ENCODE measurements at regions not wholly inside any gene's neighbourhood (a gene's known extent, or its start where the extent isn't known, plus 50 kb on each side); places are given as distances from the start of the nearest gene placed in this dataset.

- Histone ChIP-seq H3K36me3 (ENCODE audit: control insufficient read depth, insufficient read depth, low read length) (no peaks in the 10 kb centered on the region), H3K27me3 (replicated peaks; ENCODE audit: control insufficient read depth, insufficient read depth, low read length) (no peaks in the 10 kb centered on the region), H3K4me3 (replicated peaks; ENCODE audit: low read depth, low read length) (no peak overlapping the region)
- no peak for DNase-seq (ENCODE audit: extremely low read depth, insufficient read length)
- TF ChIP-seq CTCF (IDR thresholded peaks at IDR 0.05; ENCODE audit: insufficient read depth, low read length, poor library complexity, severe bottlenecking), result no peak
Measured at GRCh38 chr22:49694462-49695260, 133.0 kb downstream of the BRD1 start.

GRCh38 chr22:49693848-49694247 is 133.8 kb downstream of the BRD1 start:
- no peaks in the 10 kb centered on the region for H3K27me3 ChIP-seq (replicated peaks; ENCODE audit: control insufficient read depth, insufficient read depth, low read length)
- TF ChIP-seq CTCF (IDR thresholded peaks at IDR 0.05; ENCODE audit: insufficient read depth, low read length, poor library complexity, severe bottlenecking), result no peak
- no peak for DNase-seq (ENCODE audit: extremely low read depth, insufficient read length)

DNA sequence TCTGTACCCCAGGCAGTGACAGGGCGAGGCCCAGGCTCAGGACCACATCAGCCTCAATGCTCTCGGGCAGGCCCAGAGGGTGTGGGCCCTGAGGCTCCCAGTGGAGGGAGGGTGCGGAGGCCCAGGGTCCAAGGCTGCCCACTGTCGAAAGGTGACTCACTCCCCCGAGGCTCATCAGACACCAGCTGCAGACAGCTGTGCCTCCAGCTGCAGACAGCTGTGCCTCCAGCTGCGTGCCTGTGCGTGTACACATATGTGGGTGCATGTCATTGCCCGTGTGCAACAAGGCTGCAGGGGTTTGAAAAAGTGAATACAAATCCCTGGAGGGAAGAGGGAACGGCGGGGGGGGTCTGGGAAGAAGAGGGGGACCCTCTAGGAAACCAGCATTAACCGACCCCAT is 134.3 kb downstream of the BRD1 start:
- TF ChIP-seq CTCF (IDR thresholded peaks at IDR 0.05; ENCODE audit: insufficient read depth, low read length, poor library complexity, severe bottlenecking), result no peak
- Histone ChIP-seq H3K36me3 (ENCODE audit: control insufficient read depth, insufficient read depth, low read length) (no peaks in the 10 kb centered on the region), H3K27me3 (replicated peaks; ENCODE audit: control insufficient read depth, insufficient read depth, low read length) (no peaks in the 10 kb centered on the region), H3K4me3 (replicated peaks; ENCODE audit: low read depth, low read length) (no peak overlapping the region)
- DNase-seq (ENCODE audit: extremely low read depth, insufficient read length), result no peak

More at GRCh38 chr22:49693848-49694247, 133.8 kb downstream of the BRD1 start:
- H3K4me3 ChIP-seq (replicated peaks; ENCODE audit: low read depth, low read length), result no peak overlapping the region
- no peaks in the 10 kb centered on the region for H3K36me3 ChIP-seq (ENCODE audit: control insufficient read depth, insufficient read depth, low read length)

- H3K36me3 ChIP-seq (ENCODE audit: control insufficient read depth, insufficient read depth, low read length), result no peaks in the 10 kb centered on the region
- DNase-seq (ENCODE audit: extremely low read depth, insufficient read length), result no peak
- no peaks in the 10 kb centered on the region for H3K27me3 ChIP-seq (replicated peaks; ENCODE audit: control insufficient read depth, insufficient read depth, low read length)
- H3K4me3 ChIP-seq (replicated peaks; ENCODE audit: low read depth, low read length), result no peak overlapping the region
- TF ChIP-seq CTCF (IDR thresholded peaks at IDR 0.05; ENCODE audit: insufficient read depth, low read length, poor library complexity, severe bottlenecking), result no peak
Measured at GRCh38 chr22:49692499-49693225, 135.0 kb downstream of the BRD1 start.

DNA sequence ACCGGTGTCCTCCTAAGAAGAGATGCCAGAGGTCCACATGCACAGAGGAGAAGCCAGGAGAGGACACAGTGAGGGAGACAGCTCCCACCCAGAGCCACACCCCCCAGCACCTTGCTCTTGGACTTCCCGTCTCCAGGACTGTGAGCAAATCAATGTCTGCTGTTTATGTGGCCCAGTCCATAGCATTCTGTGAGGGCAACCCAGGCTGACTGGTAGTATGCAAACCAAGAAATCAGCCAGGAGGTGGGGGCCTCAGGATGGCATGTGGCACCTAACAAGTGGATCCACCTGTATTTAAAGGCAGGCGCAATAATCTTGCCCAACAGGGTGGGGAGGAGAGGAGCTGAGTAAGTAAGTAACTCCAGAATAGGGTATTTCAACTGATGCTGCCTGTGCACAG is 136.4 kb downstream of the BRD1 start:
- no peak for DNase-seq (ENCODE audit: extremely low read depth, insufficient read length)

More for the DNA sequence above, 136.4 kb downstream of the BRD1 start:
- Histone ChIP-seq H3K36me3 (ENCODE audit: control insufficient read depth, insufficient read depth, low read length) (no peaks in the 10 kb centered on the region), H3K4me3 (replicated peaks; ENCODE audit: low read depth, low read length) (no peak overlapping the region), H3K27me3 (replicated peaks; ENCODE audit: control insufficient read depth, insufficient read depth, low read length) (peaks cover 2% of the 10 kb centered on the region)
- TF ChIP-seq CTCF (IDR thresholded peaks at IDR 0.05; ENCODE audit: insufficient read depth, low read length, poor library complexity, severe bottlenecking), result no peak
